ENCODE measurements at regions not wholly inside any gene's neighbourhood (a gene's known extent, or its start where the extent isn't known, plus 50 kb on each side); places are given as distances from the start of the nearest gene placed in this dataset.
"Not testable (repeated sequence)": the region's sequence is repeated elsewhere in the genome, so short reads cannot be mapped to it uniquely, and the experiment has no call there.

GRCh38 chr17:36840796-36841195 lies 96.5 kb upstream of the LHX1 start:
- in situ Hi-C loops (cut with HindIII; ENCODE audit: low sequenced_read_pairs): no loop called here

- in situ Hi-C loops (cut with HindIII; ENCODE audit: low sequenced_read_pairs): no loop called here
Measured at GRCh38 chr17:36842231-36842819, 95.0 kb upstream of the LHX1 start.

- in situ Hi-C loops (cut with HindIII; ENCODE audit: low sequenced_read_pairs): no loop called here
Measured at GRCh38 chr17:36842963-36843558, 94.2 kb upstream of the LHX1 start.

GRCh38 chr17:36844013-36844412 lies 93.3 kb upstream of the LHX1 start:
- in situ Hi-C loops (cut with HindIII; ENCODE audit: low sequenced_read_pairs): no loop called here

- in situ Hi-C loops (cut with HindIII; ENCODE audit: low sequenced_read_pairs): no loop called here
Measured at GRCh38 chr17:36844601-36845000, 92.7 kb upstream of the LHX1 start.

GRCh38 chr17:36845916-36846315 lies 91.4 kb upstream of the LHX1 start:
- in situ Hi-C loops (cut with HindIII; ENCODE audit: low sequenced_read_pairs): no loop called here

- in situ Hi-C loops (cut with HindIII; ENCODE audit: low sequenced_read_pairs): no loop called here
Measured at GRCh38 chr17:36846410-36847292, 90.6 kb upstream of the LHX1 start.

- in situ Hi-C loops (cut with HindIII; ENCODE audit: low sequenced_read_pairs): no loop called here
Measured at GRCh38 chr17:36848008-36848902, 89.0 kb upstream of the LHX1 start.

GRCh38 chr17:36849020-36849419 lies 88.3 kb upstream of the LHX1 start:
- in situ Hi-C loops (cut with HindIII; ENCODE audit: low sequenced_read_pairs): not testable (repeated sequence)

GRCh38 chr17:36849871-36850348 lies 87.4 kb upstream of the LHX1 start:
- in situ Hi-C loops (cut with HindIII; ENCODE audit: low sequenced_read_pairs): no loop called here

- in situ Hi-C loops (cut with HindIII; ENCODE audit: low sequenced_read_pairs): no loop called here
Measured at GRCh38 chr17:36850790-36851189, 86.5 kb upstream of the LHX1 start.

- in situ Hi-C loops (cut with HindIII; ENCODE audit: low sequenced_read_pairs): no loop called here
Measured at GRCh38 chr17:36851250-36851649, 86.0 kb upstream of the LHX1 start.

GRCh38 chr17:36852478-36852877 lies 84.8 kb upstream of the LHX1 start:
- in situ Hi-C loops (cut with HindIII; ENCODE audit: low sequenced_read_pairs): not testable (repeated sequence)

GRCh38 chr17:36854982-36855381 lies 82.3 kb upstream of the LHX1 start:
- in situ Hi-C loops (cut with HindIII; ENCODE audit: low sequenced_read_pairs): no loop called here

GRCh38 chr17:36855459-36855858 lies 81.8 kb upstream of the LHX1 start:
- in situ Hi-C loops (cut with HindIII; ENCODE audit: low sequenced_read_pairs): no loop called here

- in situ Hi-C loops (cut with HindIII; ENCODE audit: low sequenced_read_pairs): no loop called here
Measured at GRCh38 chr17:36856222-36856621, 81.1 kb upstream of the LHX1 start.

GRCh38 chr17:36856903-36857381 lies 80.3 kb upstream of the LHX1 start:
- in situ Hi-C loops (cut with HindIII; ENCODE audit: low sequenced_read_pairs): no loop called here

- in situ Hi-C loops (cut with HindIII; ENCODE audit: low sequenced_read_pairs): no loop called here
Measured at GRCh38 chr17:36857698-36858097, 79.6 kb upstream of the LHX1 start.

GRCh38 chr17:36858119-36859002 lies 78.9 kb upstream of the LHX1 start:
- in situ Hi-C loops (cut with HindIII; ENCODE audit: low sequenced_read_pairs): no loop called here

- in situ Hi-C loops (cut with HindIII; ENCODE audit: low sequenced_read_pairs): no loop called here
Measured at GRCh38 chr17:36859003-36859300, 78.3 kb upstream of the LHX1 start.
